ENCODE measurements at regions not wholly inside any gene's neighbourhood (a gene's known extent, or its start where the extent isn't known, plus 50 kb on each side); places are given as distances from the start of the nearest gene placed in this dataset.
"Not testable (repeated sequence)": the region's sequence is repeated elsewhere in the genome, so short reads cannot be mapped to it uniquely, and the experiment has no call there.

DNA sequence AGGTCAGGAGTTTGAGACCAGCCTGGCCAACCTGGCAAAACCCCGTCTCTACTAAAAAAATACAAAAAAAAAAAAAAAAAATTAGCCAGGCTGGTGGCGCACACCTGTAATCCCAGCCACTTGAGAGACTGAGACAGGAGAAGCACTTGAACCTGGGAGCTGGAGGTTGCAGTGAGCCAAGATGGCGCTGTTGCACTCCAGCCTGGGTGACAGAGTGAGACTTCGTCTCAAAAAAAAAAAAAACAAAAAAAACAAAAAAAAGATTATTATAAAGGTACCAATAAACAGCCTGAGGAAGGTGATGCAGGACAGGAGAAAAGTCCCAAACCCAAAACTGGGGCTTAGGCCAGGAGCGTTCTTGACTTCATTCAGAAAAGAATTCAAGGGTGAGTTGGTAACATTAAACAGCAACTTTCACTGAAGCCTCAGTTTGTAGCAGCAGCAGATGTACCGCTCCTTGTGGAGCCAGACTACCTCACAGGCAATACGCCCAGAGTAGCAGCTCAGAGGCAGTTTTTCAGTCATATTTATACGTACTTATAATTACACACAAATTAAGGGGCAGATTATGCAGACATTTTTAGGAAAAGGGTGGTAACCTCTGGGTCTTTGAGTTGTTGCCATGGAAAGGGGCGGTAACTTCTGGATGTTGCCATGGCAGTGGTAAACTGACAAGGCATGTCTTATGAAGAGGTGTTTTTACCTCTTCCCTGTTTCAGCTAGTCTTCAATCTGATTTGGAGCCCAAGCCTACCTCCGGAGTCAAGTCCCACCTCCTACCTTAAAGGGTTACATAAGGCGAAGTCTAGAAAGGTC lies 1596.6 kb upstream of the CELF4 start:
- DNase-seq, result no peak

DNA sequence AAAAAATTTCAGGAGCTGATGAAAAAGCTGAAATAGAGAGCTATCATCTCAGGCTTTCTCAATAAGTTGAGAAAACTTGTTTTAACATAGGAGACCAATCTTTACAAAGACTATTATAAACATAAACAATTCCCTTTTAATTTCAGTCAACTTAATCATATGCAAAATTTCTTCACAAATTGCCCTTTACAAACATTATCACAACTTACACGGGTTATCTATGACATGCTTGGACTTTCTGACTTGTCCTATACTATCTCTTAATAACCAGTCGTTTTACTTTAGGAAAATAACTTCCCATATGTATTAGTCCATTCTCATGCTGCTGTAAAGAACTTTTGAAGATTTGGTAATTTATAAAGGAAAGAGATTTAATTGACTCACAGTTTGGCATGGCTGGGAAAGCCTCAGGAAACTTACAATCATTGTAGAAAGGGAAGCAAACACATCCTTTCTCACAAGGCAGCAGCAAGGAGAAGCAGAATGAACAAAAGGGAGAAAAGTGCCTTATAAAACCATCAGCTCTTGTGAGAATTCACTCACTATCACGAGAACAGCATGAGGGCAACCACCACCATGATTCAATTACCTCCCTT lies 1583.7 kb upstream of the CELF4 start:
- no peak for DNase-seq

DNA sequence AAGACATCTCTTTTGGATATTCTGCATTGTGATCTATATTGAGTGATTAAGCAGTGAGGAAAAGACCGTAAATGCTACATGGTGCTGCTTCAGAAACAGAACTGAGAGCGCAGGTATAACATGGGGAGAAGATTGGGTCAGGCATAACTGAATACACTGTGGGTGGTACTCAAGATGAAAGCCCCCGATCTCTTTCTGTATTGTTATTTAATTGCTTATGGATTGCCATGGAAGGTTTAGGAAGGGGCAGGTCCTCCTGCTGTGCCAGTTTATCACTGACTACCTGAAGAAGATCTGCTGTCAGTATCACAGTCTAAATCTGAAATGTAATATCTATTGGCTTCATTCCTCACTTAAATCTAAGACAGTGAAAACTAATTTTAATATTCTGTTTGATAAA lies 1568.7 kb upstream of the CELF4 start:
- DNase-seq, result no peak

DNA sequence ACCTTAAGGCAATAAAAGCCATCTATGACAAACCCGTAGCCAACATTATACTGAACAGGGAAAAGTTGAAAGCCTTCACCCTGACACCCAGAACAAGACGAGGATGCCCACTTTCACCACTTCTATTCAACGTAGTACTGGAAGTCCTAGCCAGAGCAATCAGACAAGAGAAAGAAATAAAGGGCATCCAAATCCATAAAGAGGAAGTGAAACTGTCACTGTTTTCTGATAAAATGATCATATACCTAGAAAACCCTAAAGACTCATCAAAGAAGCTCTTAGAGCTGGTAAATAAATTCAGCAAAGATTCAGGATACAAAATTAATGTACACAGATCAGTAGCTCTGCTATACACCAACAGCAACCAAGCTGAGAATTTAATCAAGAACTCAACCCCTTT lies 1561.9 kb upstream of the CELF4 start:
- DNase-seq, result not testable (repeated sequence)

DNA sequence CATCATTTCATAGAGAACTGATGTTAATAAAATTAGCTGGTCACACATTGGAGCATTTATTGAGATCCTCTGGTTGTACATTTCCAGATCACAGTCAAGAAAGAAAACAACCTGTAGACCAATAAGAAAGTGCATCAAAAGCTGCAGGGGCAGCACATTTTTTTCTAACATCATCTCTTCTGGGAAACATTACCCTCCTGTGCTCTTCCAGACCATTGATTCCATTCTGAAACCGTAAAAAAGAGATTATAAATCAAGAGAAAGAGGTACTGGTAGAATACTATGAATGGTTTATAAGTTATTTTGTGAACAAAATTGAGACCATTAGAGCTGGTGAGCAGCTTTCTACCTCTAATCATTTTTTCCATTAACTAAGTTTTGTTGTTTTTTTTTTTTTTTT lies 1548.2 kb upstream of the CELF4 start:
- no peak for DNase-seq

DNA sequence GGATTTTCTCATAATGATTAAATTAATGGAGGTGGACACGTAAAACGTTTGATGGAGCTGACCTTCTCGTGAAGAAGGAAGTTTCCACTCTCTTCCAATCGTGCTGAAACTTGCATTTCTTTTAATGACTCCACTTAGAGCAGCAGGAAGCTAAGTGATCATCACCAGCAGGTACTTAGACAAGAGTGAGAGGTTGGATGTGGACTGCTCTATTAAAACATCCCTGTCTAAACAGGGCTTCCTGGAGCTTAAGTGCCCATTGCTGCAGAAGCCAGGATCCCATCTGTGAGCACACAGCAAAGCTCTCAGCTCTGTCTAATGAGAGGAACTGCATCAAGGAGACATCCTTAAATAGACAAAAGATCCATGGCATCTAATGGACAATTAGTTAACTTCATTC lies 1539.5 kb upstream of the CELF4 start:
- DNase-seq, result no peak

DNA sequence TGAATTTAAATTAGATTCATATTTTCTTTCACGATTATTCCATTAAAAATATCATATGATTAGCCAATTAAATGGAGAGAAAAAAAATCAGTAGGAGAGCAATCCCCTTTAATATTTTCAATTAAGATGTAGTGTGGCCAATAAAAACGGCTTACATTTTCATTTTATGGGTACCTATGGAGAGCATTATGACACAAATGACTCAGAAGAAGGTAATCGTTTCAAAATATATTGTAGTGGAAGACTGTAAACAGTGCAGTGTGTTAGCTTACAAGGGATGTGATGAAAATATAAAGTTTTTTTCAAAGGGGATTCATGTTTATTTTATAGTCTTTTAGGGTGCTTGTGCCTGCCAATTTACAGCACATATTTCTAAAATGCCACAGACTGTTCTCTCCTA lies 1507.4 kb upstream of the CELF4 start:
- DNase-seq, result no peak

DNA sequence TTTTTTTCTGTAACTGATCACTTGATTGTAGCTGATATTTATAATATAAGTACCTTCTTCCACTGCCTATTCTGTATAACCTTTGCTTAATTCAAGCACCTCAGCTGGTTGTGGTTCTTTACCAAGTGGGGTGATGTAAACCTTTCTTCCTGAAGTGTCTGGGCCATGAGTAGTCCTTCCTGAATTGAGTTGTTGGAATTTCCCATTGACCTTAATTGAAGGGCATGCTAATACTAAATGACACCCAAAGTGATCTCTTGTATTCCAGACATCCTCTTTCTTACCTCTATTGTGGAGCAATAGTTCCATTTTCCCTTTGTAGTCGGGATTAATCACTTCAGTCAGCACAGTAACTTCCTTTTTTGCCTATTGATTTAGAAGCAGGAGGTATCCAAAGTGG lies 1496.8 kb upstream of the CELF4 start:
- no peak for DNase-seq

DNA sequence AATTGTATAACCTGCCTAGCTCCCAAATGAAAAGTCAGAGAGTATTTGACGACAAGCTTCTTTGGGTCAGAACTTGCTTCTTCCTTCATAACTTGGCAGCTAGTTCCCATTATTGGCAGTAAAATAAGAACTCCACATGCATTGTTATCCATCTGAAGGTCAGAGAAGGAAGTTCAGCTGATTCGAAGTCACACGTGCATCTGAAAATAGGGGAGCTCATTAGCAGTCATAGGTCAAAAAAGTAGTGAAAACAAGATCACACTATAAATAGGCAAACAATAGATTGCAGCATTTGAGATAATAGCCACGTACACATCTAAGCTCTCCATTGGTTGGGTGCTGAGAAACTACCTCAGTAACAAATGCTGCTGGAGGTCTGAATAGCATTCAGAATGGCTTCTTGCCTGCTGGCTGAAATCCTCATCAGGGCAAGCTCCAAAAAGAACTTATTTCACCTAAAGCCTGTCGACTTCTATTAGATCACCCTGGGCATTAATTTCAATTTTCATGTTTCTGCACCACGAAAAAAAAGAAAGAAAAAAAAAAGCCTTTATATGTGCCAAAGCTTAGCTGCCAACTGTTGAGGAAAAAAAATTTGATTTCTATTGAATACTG lies 1492.9 kb upstream of the CELF4 start:
- DNase-seq, result no peak

DNA sequence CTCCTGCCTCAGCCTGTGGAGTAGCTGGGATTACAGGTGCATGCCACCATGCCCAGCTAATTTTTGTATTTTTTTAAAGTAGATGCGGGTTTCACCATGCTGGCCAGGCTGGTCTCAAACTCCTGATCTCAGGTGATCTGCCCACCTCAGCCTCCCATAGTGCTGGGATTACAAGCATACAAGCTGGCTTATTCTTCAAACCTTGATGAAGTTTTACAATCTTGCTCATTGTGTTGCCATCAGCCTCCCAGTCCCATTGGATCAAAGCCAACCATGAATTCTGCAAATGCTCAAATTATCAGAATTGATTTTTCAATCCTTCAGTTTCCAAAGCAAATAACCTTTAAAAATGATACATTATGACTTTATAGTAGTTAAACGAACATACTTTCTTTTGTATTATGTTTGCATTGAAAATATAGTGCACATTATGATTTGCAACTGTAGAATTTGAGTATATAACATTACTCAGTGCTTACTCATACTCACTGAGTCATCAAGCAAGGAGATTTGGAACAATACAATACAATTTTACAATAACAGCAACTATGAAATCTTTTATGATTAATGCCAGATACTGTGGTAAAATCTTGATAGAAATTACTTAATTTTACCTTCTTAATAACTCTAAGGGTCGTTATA lies 1491.9 kb upstream of the CELF4 start:
- no peak for DNase-seq

DNA sequence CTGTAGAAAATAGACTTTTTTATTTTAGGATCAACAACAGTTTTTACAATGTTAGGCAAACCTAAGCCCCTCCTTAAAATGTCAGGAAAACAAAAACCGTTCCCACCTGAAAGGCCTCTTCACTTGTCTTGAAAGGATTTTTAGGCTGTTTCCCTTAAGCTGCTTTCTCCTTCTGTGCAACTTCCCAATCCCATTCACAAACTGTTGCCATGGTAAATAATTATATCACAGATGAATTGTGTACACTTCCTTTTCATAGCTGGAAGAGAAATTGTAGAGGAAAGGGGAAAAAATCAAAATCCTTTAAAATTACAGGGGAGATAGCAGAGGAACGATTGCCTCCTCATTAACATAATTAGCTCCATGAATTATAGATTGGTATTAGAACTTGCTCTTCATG lies 1488.0 kb upstream of the CELF4 start:
- no peak for DNase-seq

DNA sequence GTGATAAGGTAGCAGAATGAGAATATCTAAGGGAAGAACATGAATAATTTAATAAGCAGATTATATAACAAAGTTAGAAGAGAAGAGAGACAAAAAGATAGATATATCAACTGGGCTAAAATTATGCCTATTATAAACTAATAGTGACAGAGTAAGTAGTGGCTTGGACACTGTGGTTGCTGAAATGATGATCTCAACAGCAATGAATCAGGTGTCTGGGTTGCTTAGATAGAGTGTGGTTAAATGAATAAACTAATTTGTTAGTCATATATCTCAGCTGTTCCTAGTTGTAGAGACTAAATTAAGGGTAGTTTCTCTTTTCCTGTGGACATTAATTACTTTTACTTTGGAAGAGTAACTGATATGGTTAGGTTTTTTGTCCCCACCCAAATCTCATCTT lies 1485.4 kb upstream of the CELF4 start:
- DNase-seq, result no peak

DNA sequence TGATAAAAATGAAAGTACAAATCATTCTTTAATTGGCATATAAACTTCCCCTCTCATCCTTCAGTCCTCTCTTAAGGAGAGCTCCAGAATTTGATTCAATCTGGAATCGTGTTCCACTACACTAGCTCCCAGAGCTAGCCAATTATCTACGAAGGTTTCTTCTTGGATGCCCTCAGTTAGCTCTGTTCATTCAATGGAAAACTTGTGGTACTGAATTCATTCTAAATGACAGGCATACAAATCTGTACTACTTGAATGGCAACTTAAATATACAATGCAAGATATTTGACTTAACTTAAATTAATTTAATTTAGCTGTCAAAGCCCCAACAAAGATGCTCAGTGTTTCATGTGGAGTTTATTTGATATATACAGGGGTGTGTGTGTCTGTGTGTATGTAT lies 1474.2 kb upstream of the CELF4 start:
- DNase-seq, result no peak

DNA sequence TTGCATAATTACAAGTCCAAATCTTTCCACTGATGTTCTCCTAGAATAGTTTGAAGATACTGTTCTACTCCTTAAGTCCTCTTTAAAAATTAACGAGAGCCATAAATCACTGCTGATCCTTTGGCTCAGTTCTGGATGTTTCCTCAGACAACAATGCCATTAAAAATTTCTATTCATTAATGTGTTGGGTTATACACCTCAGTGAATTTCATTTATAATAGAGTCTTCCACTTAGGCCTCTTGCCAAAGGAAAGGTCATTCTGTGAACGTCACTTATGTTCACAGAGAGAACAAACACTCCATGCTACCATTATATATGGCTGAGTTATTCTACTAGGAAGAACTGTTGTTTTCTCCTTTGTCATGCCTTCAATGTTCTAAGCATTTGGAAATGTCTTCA lies 1472.3 kb upstream of the CELF4 start:
- no peak for DNase-seq

DNA sequence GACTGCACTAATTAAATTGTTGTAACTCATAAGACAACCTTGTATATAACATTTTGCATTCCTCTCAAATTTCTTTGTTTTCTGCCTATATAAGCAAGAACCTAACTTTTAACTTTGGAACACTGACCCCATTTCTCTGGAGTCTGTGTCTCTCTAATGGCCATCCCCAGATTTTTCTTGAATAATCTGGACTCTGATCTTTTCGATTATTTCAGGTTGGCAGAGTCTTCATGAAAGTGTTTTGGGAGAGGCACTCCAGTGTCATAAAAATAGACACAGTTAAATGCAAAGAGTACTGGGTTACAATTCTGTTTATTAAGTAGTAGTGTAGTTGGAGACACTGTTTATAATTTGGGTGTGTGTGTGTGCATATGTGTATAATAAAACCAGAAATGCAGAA lies 1467.7 kb upstream of the CELF4 start:
- no peak for DNase-seq

DNA sequence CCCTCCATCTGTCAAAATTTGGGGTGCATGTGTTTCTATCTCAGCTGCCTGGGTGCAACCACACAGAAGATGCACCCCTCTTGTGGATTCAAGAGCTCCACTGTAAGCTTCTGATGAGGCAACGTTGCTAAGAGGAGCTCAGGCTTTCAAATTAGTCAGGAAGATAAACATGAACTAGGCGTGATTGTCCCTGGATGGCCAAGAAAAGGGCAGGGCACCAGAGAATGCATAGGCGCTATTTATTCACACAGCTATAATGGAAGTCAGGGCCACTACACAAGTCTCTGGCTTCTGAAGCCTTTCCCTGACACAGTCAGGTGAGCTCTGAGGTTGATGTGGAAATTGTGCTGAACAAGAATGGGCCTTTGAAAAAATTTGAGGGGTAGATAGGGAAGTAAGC lies 1466.0 kb upstream of the CELF4 start:
- DNase-seq, result no peak

DNA sequence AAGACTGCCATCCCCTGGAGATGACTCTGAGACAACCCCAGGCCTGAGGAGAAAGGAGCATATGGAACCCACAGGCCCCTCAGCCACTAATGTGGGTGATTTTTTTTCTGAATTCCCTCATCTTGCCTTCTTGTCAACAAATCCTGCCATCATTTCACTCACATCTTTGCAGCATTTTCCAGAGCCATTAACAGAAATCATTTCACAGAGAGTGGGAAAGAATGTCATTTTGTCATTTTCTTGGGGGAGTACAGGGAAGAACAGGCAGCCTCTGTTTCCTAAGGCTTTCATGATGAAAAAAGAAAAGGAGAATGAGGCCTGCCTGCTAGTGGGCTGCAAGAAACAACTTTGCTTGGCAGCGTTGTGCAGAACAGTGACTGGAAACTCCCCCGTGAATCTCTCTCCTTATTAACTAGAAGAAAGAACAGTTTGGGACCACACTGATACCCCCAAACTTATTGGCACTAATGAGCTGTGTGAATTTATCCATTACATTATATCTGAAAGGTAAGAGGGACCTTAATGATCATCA lies 1464.6 kb upstream of the CELF4 start:
- no peak for DNase-seq

DNA sequence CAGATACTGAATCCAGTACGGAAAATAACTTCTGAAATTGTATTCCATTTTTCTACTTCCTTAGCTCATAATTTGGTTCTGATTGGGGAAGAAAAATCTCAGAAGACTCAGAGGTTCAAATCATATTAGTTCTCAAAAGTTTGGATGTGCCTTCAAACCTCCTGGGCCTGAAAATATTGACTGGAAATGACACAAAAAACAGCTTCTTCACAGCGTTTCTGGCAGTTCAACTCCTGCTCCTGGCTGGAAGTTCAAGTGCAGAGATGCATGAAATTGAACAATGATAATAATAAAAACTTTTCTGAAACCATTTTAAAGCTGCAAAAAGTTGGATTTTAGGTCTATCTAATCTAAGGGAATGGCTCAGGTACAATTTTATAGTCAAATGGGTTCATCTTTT lies 1459.9 kb upstream of the CELF4 start:
- peak; percentile 11 for DNase-seq

DNA sequence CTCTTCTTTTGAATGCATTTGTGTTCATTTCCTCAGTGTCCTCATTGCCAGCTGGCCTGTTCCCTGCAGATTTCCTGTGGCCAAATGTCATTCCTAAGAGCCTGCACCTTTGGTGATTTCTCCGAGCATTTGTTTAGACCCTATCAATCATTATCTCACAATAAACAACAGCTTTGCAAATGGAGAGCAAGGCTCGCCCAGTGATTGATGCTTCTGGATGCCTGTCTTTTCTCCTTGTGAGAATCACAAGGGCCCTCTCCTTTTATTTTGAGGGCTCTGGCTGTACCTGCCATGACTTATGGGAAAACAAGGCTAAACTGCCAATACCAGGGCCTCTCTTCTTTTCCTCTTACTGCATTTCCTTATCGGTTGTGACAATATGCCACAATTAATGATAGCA lies 1454.4 kb upstream of the CELF4 start:
- DNase-seq, result no peak

DNA sequence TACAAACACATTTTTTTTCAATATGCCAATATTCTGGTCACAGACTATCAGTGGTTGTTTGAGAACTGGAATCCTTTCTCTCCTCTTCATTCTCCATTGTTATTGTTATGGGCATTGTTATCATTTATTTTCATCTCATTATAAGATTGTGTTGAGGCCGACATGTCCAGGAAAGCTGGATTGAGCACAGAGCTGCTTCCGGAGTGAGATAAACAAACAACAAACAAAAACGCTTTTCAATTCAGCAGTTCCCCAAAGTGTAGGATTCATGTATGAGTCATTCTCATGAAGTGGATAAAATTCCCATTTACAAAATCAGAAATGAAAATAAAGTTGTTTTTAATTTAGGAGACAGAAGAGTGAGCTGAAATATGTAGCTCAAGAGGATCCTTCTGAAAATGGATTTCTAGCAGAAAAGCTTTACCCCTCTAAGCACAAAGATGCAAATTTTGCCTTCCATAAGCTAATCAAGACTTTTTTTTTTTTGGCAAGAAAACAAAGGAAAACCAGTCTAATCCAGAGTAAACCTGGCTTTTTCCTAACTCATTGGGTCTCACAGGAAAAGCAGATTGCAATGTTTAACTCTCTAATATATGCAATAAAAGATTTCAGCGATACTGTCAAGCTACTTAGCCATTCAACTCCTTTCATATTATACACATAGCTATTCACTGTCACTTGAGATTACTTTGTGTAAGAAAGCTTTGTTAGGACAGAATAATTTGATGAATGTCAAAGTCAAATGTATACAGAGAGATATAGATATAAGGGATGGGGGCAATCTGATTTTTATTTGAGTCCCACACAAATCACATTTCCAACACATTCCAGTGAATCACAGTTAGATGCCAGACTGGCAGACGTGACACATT lies 1441.7 kb upstream of the CELF4 start:
- DNase-seq, result no peak

DNA sequence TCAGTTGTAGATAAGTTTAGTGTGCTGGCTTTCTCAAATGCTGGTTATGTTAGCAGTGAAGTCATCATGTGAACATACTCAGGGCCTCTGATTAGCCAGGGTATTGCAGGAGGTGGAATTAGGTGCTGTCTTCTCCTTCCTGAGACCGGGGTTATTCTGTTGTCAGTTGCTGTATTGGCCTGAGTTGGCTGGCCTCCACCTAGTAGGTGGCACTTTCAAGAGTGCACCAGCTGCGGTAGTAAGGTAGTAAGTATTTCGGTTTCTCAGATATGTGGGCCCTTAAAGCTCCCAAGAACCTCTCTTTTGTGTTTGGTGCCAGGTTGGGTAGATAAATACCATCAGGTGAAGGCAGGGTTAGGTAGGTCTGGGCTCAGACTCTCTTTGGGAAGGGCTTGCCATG lies 1430.5 kb upstream of the CELF4 start:
- no peak for DNase-seq

DNA sequence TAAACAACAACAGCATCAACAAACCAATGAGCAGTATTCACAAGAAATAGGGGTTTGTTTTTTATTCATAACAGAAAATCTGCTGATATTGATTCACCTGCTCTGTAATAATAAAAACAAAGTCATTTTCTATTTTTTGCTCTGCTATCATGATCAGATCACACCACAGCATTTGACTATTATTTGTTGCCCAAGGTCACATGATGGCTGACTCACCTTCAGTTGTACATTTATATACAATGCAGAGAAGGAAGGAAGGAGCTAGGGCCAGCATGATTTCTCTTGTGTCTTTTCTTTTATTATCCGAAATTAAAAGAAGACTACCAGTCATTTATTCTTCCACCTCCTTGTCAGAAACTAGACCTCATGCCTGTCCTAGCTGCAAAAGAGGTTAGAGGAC lies 1427.7 kb upstream of the CELF4 start:
- no peak for DNase-seq

Data from hindlimb muscle (tissue), 1 donor.